Glomerular visceral epithelial cell (primary cell): ENCODE measurements at regions not wholly inside any gene's neighbourhood (a gene's known extent, or its start where the extent isn't known, plus 50 kb on each side); places are given as distances from the start of the nearest gene placed in this dataset.
"Not testable (repeated sequence)": the region's sequence is repeated elsewhere in the genome, so short reads cannot be mapped to it uniquely, and the experiment has no call there.

Source experiments
- DNase-seq: peaks from one replicate; pipeline ENCODE4 v3.0.0-alpha.2; 2016; ENCODE audit errors: extremely low spot score

GRCh38 chr3:171981271-171981605 is 58.1 kb upstream of the FNDC3B start:
- no peak for DNase-seq

- DNase-seq: no peak
These were observed 56.5 kb upstream of the FNDC3B start for GRCh38 chr3:171982828-171983227.

- DNase-seq: not testable (repeated sequence)
These were observed 55.7 kb upstream of the FNDC3B start for GRCh38 chr3:171983685-171984084.

- DNase-seq: no peak
These were observed 54.5 kb upstream of the FNDC3B start for GRCh38 chr3:171984883-171985282.

GRCh38 chr3:171986176-171986575 is 53.2 kb upstream of the FNDC3B start:
- DNase-seq: no peak

- DNase-seq: no peak
These were observed 52.4 kb upstream of the FNDC3B start for GRCh38 chr3:171986757-171987518.
